ENCODE measurements at regions not wholly inside any gene's neighbourhood (a gene's known extent, or its start where the extent isn't known, plus 50 kb on each side); places are given as distances from the start of the nearest gene placed in this dataset.

DNA sequence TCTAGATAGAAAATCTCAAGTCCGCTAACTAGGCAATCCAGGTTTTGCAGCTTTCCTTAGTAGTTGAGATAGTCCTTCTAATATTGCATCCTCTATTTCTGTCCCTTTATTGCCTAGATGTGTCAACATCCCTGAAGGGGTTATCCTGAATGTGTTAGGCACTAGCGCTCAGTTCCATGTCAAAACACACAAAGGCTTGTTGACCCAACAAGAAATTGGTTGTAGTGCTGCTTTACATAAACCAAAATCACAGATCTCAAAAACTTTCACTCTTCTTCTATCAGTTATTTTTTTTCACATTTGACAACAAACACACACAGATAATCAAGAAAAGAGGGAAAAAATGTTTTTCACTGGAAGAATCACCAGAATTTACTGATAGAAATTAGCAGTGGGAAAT, 51.4 kb upstream of the SOX2 start:
- no peak for DNase-seq (ENCODE audit: low read depth)

DNA sequence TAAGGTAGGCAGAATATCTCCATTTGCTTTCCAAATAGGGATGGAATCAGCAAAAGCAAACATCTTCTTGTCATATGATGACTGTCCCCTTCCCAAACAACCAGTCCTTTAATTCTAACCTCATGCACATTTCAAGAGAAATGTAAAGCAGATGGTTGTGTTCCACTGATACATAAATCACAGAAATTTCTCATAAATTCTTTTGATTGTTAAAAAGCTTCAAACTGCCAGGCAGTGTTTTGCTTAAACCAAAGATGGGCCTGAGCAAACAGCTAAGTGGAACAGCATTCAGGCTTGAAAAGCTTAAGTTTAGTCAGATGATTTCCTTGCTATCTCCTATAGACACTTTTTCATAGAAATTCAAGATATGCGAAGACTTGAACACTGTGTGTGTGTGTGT, 74.3 kb upstream of the SOX2 start:
- no peak for DNase-seq (ENCODE audit: low read depth)

DNA sequence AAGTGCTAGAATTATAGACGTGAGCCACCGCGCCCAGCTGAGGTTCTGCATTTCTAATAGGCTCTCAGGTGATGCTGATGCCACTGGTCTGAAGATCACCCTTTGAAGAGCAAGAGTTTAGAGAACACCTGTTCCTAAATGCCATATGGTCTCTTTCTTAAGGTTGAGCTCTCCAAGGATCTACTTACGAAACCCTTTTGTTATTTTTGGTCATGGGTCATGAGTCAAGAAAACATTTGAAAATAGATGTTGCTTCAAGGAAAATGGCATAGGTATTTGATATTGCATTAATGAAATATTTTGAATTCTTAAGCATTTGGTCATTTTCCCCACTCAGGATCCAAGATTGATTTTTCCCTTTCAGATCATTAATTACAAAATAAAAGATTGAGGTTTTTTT, 74.7 kb upstream of the SOX2 start:
- no peak for DNase-seq (ENCODE audit: low read depth)

DNA sequence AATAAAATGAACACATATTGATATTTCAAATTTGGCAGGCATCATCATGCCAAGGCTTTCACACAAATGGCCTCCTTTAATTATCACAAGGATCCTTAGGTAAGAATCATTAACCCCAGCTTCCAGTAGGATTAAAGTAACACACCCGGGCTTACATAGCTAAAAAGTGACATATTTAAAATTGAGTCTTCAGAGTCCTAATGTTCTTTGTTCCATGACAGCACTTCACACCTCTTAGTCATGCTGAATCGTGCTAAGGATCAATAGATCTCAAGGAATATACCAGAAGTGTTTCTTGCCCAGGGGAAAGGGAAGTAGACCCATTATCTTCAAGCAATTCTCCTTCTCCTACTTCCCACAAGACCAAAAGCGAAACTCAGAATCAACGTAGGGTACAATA, 76.6 kb upstream of the SOX2 start:
- DNase-seq (ENCODE audit: low read depth): no peak

DNA sequence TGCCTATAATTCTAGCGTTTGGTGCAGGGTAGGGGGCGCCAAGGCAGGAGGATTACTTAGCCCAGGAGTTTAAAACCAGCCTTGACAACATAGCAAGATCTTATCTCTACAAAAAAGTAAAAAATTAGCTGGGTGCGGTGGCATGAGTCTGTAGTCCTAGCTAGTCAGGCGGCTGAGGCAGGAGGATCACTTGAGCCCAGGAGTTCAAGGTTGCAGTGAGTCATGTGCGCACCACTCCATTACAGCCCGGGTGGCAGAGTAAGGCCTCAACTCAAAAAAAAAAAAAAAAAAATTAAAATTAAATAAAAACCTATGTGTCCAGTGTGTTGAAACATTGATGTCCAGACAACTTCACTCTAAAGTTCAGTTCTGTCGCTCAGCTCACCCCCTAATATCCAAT, 78.2 kb upstream of the SOX2 start:
- DNase-seq (ENCODE audit: low read depth): no peak

DNA sequence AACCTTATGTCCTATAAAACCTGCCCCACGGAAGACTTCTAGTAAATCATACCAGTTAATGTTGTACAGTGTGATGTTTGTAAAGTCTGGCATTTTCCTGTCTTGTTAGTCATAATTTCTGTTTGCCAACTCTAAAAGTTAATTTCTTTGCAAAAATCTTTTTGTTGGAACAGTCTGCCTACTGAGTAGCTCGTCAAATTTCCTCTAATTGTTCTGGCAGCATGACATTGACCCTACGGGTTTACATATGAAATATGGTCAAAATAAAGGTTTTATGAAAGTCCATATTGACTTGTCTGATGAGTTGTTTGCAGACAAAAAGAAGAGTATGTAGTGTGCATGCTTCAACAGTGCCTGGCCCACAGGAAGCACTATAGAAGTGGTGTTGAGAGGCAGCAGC, 79.8 kb upstream of the SOX2 start:
- DNase-seq (ENCODE audit: low read depth): no peak

DNA sequence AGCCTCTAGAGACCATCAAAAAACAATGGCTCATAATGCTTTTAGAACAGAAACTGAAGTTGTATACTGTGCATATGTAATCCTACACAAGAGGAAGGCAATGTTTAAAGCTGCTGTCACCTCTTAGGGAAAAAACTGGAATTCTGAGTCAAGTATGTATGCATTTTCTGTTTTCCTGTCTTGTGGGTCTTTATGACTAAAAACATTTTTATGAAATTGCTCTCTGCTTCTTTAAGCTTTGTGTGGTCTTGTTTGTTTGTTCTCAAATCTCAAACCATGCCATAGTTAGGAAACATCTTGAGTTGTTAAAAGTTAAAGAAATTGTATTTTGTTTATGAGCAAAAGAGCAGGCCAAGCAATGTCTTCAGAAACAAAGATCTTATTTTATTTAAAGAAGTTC, 80.9 kb upstream of the SOX2 start:
- DNase-seq (ENCODE audit: low read depth): no peak

DNA sequence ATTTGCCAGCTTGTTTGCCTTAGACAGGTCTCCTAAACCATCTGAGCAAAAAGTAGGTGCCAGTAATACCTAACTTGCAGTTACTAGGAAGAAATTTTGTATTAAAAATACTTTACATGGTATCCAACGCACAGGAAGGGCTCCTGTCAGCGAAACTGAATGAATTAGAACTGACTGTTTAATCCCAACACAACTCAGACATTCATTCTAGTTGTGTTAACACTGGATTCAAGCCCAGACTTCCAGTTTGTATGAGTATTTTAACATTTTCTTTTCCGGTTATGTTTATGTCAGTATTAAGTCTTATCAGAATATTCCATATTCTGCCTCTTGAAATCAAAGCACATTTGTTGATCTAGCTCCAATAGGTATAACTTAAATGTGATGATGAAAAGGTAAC, 82.0 kb upstream of the SOX2 start:
- DNase-seq (ENCODE audit: low read depth): no peak

DNA sequence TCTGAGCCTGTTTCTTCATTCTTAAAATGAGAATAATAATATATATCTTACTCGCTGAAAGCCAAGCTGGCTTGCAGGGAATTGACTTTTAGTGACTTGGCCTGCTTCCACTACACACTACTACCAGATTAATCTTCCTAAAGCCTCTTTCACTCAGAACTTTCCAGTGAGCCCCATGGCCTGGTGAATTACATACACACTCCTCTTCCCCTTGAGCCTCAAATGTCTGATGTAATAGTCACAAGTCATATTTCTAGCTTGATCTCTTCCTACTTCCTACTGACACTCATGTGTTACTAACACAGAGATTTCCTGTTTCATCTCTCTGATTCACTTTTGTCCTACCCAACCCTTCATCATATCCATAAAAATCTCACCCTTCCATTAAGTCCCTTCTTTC, 82.7 kb upstream of the SOX2 start:
- no peak for DNase-seq (ENCODE audit: low read depth)

DNA sequence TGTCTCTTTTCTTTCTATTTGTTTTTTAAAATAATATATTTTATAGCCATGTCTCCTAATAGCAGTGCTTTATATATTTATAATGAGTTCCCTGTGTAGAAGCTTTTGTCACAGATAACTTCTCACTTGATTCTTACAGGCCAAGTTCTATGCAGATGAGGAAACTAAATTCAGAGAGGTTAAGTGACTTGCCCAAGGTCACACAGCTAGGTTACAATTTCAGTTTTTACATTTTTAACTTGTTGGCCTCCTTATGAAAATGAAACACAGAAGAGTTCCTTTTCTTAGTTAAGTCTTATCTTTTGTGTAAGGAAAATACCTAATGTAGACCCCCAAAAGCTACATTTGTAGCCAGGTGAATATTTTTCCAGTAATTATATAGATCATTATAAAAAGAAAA, 83.3 kb upstream of the SOX2 start:
- DNase-seq (ENCODE audit: low read depth): no peak

DNA sequence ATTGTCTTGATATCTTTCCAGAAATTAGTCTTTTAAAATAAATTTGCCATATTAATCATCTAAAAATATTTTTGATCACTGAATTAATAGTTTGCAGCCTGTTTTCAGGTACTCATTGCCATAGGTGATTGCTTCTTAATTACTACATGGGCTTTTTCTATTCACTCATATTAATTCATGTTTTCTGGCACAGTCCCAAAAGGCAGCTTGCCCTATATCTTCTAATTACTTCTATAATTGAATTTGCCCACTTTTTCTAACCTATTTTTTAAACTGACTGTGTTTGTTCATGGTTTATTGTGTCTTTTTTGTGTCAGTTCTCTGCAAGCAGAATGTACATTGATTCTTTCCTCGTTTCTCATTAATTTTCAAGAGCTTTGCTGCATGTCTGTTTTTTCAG, 85.7 kb upstream of the SOX2 start:
- no peak for DNase-seq (ENCODE audit: low read depth)

DNA sequence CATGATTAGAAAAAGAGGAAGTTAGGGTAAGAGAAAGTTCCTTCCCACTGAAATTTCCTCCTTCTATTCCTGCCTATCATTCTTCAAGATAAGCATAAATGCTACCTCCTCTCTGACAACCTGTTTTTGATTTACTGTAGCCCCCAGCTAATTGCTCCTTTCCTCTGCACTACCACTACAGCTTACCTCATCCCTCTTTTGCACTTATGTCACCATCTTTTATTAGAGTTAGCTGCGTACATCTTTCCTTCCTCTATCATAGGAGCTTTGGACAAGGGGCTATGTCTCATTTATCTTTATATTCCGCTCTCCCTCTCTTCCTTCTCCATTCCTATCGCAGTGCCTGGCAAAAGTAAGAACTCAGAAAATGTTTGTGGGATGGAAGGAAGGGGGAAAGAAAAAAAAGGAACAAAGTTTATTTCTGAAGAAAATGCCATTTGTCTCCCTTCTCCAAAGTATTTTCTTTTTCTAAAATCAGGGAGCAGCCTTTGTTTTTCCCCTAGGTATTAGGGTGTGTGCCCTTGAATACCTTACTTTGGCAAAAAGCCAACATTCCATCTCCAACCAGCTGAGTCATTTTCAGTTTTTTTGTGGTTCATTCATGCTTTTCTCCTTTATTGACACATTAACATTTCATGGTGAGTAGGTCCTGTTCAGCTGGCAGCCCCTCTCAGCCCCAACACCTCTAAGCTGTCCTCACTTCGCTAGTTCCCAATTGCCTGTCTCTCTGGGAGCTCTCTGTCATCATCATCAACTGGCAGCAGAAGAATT, 87.6 kb upstream of the SOX2 start:
- DNase-seq (ENCODE audit: low read depth): peak; percentile 23

DNA sequence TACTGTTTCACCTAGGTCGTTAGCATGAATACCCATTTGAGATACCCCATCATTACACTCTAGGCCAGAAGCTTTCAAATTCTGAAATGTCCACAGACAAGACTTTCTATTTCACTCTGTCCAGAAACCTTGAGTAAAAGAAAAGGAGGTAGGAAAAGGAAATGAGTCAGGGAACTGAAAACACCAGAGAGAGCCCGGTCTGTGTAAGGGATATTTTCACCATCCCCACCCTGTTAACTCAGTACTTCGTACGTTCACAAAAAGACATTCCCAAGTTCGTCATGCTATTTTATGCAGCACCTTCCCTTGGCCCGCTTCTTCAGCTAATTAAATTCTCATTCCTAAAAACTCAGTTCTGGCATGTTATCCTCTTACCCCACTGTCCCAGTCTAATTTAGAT, 89.4 kb upstream of the SOX2 start:
- DNase-seq (ENCODE audit: low read depth): peak; percentile 17

DNA sequence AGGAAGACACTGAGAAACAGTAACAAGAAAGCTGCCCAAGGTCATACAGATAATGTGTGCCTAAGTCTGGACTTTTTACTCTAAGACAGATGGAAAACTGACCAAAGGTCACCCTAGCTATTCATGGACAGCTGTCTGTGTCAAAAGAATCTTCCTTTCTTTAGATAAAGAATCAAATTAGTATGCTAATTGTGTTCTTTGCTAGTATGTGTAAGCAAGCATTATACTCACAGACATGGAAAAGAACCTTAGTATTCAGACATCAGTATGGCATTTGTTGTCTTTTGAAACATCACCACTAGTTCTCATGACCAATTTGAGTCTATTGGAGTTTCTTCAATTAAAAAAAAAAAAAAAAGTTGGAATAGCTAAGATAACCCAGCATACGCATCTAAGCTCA, 91.8 kb upstream of the SOX2 start:
- DNase-seq (ENCODE audit: low read depth): no peak

DNA sequence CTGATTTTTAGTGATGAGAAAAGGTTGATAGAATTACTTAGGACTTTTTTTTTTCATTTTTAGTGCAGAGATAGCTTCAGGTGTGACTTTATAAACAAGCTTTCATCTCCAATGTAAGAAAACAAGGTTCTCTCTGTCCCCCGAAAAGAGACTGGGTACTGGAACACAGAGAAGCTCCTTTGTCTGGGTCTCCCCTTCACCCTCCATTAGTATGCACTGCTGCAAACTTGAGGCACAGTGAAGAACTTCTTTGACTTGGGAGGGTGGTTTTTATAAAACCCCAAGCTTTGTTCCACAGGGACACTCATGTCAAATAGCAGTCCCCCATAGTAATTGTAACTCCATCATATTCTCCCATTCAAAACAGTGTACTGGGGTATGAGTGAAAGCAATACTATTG, 93.5 kb upstream of the SOX2 start:
- DNase-seq (ENCODE audit: low read depth): no peak

DNA sequence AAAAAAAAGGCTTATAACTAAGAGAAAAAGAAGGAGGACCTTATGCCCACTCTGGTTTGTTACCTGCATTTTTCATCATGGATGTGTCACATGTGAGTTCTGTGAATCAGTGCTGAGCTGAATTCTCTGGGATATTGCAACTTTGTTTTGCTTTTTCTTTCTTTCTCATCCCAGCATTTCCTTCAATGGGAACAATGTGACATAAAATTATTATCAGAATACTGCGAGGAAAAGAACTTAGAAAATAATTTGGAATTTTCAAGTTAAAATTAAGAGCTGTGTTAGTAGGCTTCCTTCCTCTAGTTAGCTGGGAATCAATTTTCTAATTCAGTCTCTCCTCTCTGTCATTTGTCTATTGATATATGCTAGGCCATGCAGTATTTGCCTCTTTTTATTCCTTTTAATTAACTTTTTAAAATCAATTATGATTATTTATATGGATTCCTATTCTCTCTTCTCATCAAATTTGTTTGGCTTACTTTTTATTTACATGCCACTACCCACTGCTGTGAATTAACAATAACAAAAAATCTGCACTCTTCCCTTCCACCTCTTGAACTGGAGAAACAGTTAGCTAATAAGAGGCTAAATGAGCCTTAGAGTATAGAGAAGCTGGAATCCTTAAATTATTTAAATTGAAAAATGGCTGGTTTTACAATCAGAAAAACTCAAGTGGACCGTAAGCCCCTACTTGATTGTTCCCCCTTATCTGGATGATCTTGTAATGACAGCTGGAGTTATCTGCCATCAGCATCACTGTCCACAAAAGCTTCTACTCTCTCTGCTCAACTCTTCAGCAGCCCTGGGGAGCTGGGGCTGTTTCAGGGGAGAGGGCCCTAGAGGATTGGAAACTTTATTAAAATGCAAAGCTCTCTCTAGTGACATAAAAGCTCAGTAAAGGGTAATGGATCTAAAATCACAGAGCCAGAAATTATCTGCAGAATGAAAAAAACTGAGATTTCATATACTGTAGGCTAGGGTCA, 95.3 kb upstream of the SOX2 start:
- no peak for DNase-seq (ENCODE audit: low read depth)

DNA sequence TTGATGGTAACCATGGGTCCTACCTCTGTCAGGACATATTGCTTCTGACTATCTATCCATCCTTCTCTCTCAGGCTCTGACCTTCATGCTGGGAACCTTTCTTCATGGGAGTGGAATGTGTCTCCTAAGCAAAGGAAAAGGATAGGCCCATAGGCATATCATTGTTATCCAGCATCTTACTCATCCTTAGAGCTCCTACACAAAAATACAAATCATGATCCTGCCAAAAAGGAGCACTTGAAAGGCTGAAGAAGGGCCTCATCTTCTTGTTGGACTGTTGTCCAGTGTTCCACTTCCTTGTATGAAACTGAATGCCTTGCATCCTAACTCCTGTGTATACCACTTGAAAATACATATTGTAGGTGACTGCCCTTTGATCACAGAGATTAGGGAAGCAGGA, 96.1 kb upstream of the SOX2 start:
- DNase-seq (ENCODE audit: low read depth): no peak

DNA sequence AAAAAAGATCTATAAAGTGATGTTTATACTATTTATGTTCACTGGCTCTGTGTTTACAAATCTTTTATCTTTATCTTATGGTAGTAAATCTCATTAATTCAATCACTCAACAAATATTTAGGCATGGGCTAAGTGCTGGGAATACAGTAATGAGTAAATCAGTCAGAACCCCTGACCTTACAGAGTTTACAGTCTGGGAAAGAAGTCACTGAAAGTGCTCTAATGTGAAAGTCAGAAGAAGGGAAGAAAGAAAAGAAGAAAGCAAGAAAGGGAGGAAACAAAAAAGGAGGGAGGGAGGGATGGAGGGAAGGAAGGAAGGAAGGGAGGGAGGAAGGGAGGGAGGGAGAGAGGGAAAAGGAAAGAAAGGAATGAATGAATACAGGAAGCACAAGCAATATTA, 96.8 kb upstream of the SOX2 start:
- no peak for DNase-seq (ENCODE audit: low read depth)

DNA sequence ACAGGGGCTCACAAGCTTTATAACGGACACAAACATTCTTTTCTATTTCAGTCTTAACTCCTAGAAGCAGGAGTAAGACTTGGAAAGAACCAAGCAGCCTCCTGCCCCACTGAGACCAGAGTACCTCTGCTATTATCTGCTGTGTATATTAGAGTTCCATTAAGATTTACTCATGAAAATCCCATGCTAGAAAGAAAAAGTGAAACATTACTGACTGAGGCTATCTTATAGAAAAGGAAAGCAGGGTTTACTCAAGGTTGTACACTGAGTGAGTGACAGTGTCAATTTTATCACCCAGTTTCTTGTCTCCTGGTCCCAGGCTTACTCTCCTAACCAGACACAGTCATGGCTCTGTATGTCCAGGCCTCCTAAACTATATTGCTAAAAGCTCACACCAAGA, 97.9 kb upstream of the SOX2 start:
- no peak for DNase-seq (ENCODE audit: low read depth)

DNA sequence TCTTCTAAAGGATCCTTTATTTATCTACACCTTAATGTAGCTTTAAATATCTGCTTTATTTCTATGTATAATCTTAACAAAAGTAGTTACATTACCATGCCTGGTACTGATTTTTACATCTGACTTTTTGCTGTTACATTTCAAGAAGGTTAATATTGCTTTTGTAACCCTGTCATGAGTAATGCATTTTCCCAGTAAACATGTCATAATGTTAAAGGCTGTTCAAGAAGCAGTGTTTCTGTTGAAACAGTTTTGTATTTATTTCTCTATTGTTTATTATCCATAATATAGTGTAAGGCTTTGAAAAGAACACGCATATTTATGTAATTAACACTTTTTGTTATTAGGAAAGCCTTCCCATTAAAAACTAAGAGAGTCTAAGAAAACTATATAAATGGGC, 98.5 kb upstream of the SOX2 start:
- DNase-seq (ENCODE audit: low read depth): no peak

DNA sequence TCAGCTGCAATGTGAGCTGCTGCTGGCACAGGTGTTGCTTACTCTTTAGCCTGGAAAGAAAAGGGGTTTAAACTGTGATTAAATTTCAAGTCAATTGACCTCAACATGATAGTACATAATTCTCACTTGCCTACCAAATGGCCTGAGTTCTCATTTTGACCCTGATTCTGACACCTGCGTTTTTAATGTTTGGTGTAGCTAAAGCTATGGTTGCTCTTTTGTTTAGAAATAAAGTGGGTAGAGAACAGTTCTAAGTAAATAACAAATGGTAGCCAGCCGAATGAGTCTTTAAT, 100.8 kb upstream of the SOX2 start:
- no peak for DNase-seq (ENCODE audit: low read depth)

DNA sequence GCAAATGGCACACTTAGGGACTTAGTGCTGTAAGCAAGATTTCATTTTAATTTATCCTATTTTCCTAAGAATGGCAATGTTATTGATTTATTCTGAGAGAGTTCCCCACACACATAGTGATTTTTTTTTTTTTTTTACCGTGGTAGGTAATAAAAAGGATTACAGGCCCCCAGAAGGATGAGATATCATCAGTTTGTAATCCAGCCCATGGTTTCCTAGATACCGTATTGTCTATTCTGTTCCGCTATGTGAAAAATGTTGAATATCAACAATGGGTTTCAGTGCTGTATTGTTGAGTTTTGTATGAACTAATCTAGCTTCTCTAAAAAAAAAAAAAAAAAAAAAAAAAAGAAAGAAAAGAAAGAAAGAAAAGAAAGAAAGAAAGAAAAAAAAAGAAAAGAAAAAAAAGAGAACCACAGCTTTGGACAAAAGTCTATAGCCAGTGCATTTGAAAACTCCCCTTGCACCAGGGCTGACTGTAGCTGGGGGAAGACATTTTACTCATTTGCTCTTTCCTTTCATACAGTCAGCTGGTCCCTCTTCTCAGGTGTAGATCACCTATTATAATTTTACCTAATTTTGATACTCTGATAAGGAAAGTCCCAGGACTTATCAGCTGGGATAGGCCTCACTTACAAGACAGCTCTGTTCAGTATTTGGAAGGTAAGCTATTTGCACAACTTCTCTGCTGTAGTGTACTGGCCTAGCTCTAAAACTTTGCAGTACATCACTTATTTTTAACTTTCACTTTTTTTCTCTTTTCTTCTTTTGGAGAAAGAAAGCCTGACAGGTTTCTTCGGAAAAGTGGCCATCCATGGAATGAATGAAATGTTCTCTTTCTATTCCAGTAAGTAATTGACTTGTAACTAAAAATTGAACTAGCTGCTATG, 101.4 kb upstream of the SOX2 start:
- DNase-seq (ENCODE audit: low read depth): no peak

All from M059J (cell line).